Right kidney (tissue), 1 donor: ENCODE measurements at regions not wholly inside any gene's neighbourhood (a gene's known extent, or its start where the extent isn't known, plus 50 kb on each side); places are given as distances from the start of the nearest gene placed in this dataset.

ENCODE experiments used
- DNase-seq: peaks from one replicate; pipeline ENCODE4 v3.0.0-alpha.2; 2016

DNA sequence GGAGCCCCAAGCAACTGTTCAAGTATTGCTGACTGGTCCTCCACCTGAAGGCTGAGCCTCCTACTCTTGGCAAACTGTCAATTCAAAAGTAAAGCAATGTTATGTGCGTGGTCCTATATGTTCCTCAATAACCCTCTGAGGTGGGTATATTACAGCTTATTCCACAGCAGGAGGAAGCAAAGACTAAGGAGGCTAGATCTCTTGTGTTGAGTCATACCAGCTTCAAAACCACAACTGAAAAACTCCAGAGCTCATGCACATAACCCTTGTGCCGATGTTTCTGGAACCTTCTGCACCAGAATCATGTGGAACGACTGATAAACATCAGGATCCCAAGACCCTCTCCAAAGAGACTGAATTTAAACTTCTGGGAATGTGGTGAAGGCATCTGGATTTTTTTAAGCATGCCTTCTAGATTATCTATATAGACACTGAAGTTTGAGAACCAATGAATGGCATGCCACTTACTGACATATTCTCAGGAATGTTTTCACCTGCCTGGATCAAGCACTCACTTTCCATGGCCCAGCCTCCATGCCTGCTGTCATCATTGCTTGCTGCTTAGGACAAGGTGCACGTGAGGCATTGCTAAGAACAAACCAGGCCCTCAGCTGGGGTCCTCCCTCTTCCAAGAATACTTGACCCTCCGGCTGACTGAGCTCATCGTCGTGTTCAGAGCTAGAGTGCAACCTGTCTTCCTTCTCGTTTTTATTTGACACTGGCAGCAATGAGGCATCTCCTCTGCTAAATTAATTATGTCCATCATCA lies 194.7 kb downstream of the BCL11B start:
- no peak for DNase-seq

DNA sequence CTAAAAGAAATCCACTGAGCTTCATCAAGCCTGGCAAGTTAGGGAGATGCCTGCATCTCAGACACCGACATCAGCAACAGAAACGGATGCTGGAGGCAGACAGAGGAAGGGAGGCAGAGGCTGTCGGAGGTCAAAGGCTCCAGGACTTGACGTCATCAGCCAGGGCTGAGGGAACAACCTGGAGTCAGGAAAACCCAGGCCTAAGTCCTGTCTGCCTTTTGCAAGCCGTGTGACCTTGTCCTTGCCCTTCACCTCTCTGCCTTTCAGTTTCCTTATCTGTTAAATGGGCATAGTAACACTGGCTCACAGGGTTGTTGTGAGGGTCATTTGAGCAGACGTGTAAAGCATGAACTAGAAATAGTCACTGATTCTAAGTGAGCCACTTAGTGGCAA lies 194.2 kb downstream of the BCL11B start:
- DNase-seq = no peak

DNA sequence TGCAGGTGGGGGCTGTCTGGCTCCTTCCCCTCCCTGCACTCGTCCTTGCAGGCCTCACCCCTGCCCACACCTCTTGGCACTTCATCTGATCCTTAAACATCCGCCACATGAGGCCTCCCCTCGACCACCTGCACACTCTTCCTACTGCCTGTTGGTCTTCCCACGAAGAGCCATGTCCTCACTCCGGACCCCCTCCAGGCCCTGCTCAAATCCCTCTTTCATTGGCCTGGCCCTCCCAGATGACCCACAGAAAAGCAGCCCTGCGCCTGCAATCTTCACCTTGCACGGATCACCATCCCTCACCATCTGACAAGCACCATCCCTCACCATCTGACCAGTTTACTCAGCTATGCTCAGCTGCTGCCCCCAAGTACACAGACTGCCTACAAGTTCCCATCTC lies 193.6 kb downstream of the BCL11B start:
- no peak for DNase-seq

DNA sequence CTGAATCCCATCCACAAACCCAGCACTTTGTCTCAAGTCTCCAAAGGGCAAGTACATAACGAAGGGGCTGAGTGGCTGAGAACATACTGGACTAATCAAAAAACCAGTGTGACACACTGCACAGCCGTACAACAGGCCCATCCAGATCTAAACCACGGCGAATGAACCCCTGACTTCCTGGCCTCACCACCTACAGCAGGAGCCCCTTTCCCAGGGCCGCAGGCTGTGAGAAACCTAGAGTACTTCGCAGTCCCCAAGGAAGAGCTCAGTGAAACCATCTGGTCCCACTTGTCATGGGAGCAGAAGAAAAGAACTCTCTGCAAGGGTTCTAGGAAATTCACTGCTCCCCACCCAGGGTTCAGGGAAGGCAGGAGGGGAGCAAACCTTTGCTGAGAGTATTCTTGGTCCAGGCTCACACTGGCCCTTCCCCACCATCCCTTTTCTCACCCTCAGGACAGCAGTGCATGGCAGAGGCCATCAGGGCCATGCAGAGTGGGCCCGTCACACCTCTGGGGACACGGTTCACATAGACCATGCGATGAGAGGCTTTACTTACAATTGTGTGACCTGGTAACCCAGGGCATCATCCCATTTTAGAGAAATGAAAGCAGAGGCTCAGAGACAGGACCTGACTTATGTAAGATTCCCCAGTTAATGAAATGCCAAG lies 192.8 kb downstream of the BCL11B start:
- DNase-seq = no peak

DNA sequence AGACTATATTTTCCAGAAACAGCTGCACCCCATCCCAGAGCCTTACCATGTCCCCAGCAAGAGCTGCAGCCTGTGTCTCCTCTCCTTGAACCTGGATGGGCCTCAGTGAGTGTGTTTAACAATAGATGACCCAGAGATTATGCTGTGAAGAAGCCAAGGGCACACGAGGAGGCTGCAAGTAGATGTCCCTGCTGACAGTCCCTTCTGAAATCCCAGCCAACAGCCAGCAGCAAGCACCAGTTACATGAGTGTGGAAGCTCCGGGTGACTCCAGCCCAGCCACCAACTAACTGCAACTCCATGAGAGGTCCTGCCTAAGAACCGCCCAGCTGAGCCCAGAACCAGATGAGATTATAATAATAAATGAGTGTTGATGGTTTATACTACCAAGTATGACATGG lies 191.7 kb downstream of the BCL11B start:
- no peak for DNase-seq

DNA sequence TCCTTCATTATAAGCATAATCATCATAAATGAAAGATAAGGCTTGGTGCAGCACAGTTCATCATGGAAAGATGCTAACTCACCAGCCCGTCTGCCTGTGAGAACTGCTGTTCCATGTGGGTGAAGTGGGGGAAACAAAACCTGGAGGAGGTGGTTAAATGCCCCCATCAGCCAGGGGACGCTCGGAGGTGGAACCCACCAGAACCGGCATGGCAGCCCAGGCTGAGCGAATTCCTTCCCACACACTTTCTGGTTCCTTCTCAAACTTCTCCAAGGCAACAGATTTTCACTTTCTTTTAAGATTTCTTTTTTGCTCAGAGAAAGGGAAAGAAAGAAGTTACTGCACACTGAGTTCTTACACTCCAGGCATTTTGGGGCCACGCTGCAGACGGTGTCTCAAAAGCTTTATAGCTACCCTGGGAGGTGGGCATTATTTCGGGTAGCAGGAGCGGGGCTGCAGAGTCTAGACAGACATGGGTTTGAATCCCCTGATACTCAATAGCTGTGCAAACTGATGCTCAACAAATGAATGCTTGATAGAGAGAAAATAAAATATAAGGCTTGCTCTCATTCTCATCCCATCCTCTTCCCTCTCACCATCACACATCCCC lies 190.7 kb downstream of the BCL11B start:
- DNase-seq = no peak

DNA sequence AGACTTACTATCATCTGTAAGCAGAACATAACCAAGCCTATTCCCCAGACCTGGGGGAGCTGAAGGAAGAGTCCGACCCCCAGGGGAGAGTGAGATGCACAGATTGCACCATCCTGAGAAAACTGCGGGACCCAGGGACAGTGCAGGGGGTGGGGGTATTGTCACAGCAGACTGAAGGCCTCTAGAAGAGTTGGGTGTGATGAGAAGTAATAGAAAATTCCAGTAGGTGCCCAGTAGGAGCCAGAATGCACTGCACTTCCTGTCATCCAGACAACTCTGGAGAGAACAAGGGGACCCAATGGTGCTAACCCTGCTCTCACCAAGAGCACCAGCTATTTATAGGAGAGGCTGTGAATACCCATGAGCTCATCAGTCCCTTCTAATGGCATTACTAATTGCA lies 190.1 kb downstream of the BCL11B start:
- no peak for DNase-seq

DNA sequence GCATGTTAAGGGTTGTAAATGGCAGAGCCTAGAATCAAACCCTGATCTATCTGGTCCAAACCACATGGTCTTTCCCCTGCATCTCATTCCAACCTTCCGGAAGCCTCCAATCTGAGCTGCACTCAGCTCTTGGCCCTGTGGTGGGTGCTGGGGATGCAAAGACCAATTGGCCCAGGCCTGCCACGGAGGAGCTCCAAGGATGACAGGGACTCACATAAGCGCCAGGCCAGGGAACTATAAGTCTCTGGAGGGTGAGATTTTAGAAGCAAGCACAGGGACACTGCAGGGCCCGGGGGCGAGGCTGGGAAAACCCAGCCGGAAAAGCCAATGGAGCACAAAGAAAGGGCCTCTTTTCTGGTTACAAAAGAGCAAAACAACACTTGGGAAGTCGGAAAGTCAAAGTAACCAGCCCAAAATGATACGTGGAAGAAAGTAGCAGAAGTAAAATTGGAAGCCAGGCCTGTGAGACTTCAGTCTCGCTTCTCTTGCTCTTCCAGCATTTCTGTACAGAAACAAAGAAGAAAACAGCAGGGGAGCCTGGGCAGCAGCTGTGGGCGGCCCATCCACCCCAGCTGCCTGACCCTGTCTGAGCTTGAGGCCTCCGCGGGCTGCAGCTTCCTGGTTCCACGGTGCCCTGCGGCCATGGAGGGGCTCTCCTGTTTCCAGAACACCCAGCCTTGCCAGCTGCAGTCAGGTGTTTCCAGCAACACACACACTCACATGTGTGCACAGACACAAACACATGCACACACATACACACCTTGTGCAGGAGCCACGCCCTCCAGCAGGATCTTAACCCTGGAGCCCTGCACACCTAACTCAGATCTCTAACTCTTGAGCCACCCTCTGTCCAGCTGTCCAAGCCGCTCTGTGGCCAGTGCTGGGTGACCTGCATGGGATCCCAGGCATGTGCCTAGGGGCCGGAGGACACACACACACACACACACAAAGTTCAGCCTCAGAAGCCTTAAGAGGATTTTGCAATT lies 178.2 kb downstream of the BCL11B start:
- DNase-seq = peak; percentile 43

DNA sequence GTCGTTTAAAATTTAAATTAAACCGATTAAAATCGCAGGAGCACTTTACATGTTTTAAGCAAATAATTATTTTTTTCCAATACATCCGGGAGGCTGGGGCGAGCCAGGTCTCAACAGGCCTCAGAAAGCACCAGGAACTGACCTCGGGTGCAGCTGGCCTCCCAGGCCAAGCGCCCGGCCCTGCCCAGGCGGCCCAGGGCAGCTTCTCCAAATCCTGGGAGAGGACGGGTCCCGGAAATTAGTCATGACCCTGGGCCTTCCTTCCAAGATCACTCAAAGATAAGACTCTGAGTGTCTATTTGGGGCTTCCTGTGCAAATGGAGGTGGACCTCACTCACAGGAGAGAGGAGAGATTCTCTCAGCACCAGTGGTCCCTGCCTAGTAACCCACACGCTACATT lies 177.1 kb downstream of the BCL11B start:
- no peak for DNase-seq

DNA sequence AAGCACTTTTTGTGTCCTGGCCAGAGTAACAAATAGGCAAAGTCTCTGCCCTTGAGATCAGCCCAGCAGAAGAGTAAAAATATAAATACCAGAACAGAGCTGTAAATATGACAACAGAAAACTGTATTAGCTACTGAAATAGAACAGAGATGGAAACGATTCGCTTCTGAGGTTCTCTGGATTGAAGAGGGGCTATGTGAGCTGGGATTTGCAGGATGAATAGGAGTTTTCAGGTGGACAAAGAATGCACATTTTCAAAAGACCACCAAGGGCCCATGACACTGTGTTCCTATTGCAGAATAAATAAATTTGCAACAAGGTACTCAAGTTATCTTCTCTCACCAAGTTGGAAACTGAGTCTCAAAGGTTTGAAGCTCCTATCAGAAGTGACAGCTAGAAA lies 176.6 kb downstream of the BCL11B start:
- no peak for DNase-seq

DNA sequence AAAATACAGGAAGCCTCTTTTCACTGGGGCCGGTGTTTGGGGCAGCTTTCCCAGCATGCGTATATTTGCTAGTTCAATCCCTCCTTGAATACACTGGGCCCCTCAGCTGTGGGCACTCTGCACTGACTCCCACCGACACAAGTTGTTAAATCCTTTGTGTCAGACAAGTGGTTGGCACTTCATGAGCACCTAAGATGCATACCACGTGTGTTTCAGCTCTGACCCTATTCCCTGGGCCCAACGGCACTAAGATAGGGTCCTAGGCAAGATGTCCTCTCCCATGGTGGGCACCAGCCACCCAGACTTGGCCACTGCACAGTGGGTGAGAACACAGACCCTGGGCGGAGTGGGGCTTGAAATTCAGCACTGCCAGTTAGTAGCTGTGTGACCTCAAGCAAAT lies 173.8 kb downstream of the BCL11B start:
- DNase-seq = no peak

DNA sequence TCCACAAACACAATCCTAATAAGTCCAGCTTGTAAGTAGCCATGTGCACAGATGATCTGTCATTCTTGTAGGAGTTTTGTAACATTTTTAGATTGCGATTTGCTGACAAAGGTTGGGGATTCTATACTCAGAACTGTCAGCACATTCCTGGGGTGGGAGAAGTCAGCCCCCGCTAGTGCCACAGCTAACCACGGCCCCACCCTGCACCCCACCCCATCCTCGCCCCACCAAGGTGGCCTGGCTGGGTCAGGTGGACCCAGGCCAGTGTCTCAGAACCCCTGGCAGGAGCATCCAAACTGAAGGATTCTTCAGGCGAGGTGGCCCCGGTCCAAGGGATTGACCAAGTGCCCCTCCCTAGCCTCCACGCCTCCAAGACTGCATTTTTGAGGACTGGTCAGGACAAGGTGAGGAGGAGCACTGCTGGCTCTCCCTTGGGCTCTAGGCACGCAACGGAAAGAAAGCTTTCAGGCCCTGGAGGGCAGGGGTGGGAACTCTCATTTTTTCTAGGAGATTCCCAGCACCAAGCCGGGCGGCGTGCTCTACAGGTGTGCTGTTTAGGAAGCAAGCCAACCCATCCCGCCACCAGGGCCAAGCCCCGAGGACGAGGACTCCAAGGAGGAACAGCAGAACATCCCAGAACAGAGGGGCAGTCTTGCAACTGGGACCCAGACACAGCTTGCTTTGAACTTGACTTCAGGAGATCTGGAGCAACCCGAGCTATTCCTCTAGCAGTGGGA lies 172.8 kb downstream of the BCL11B start:
- no peak for DNase-seq

DNA sequence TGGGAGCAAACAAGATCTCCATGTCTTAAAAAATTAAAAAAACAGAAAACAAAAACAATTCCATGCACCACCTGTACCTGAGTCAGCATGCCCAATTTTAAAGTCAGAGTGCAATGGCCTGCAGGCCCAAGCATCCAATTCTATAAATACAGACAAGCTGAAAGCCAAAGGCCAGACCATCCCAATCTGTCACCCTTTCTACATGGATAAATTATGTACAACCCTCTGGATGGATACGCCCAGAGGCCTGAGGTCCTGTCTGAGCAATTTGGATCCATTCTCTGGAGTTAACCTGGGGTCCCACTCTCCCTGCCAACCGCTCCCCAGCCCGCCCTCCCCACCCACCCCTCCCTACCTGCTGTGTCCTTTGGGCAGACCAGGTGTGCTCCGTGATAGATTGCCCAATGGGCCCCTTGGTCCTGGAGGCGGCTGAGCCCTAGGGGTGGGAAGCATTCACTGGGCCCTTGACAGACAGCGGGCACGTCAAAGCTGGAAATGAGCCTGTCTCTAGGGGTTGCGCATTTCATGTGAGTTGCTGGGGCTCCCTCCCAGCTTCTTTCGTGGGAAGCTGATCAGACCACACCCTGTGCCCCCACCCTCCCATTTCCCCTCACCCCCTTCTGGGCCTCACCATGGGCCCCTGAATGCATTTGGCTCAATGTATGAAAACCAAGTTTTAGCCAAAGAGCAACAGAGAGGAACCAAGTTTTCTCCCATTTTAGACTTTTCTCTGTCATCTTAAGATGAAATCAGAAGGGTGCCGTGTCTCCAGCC lies 171.3 kb downstream of the BCL11B start:
- DNase-seq = no peak

DNA sequence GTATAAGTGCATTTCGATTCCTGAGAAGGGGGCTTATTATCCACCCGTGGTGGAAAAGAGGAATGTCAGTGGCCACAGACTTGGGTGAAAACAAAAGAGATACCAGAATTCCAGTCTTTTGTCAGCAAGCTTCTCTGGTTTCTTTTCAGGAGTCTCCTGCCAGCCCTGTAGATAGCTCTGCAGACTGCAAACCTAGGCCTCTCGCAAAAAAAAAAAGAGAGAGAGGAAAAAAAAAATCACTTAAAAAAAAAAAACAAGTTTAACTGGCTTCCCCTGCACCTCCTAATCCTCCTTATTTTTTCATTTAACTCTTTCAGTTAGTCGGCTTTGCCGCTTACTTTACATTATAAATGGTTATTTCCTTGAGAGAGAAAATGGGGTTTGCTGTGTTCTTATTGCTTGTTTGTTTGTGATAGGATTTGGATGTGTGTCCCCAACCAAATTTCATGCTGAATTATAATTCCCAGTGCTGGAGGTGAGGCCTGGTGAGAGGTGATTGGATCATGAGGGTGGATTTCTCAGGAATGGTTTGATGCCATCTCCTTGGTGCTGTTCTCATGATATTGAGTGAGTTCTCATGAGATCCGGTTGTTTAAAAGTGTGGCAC lies 170.0 kb downstream of the BCL11B start:
- no peak for DNase-seq

DNA sequence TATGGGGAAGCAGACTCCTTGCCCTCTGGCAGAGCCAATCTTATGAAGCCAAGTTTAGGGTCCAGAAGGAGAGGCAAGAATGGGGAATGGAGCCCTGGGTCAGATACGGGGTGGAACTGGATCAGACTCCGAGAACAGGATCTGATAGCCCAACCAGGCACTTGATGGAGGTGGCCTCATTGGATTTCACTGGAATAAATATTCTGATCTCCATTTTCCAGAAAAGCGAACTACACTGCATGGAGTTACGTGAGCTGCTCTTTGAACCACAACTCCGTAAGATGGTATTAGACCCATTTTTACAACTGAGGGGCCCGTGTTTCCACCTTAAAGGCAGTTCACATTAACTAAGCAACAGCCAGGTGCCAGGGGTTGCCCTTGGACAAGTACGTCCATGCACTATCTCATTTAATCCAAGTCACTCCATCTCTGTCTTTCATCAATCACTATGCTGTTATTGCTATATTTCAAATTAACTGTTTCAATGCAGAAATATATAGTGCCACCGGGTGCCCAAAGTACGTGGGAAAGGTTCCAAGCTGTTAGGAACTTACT lies 155.2 kb downstream of the BCL11B start:
- no peak for DNase-seq

DNA sequence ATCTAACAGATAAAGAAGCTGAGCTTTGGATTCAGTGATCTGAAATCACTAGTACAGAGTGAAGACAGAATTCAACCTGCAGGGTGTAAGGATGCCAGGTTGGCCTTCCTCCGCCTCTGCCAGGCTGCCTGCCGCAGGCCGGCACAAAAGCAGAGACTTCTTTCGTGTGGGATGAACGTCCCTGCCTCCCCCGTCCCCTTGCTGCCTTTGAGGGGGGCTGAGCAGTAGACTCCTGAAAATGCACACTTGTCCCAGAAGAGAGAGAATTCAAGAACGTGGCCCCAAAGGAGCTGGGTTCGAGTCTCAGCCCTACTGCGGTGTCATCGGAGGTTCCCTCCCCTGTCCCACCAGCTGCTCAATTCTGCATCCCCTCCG lies 154.3 kb downstream of the BCL11B start:
- DNase-seq = no peak

DNA sequence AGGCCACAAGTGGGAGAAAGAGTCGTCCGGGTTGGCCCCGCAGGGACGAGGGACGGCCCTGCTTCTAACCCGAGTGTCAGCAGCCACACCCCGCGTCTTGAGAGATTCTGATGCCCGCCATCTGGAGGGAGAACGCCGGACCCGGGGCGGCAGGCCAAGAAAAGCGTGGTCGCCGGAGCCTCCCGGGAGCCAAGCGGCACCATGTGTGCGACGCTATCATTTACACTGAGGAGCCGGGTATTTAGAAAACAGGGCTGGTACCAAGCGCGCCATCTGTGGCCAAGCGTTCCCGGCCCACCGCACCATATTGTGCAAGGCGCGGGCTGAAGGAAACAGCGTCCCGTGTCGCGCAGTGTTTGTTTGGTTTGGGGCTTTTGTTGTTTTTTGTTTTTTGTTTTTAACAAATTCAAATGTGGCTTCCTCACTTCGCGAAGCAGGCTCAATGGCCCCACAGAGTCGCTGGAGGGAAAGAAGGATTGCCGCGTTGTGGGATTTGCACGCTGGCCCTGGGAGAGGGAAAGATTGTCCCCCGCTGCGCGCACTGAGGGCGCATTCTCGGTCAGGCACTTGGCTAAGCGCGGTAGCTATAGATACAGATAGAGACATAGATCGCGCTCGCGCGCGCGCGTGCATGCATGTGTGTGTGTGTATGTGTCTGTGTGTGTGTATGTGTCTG lies 153.8 kb downstream of the BCL11B start:
- peak; percentile 52 for DNase-seq

DNA sequence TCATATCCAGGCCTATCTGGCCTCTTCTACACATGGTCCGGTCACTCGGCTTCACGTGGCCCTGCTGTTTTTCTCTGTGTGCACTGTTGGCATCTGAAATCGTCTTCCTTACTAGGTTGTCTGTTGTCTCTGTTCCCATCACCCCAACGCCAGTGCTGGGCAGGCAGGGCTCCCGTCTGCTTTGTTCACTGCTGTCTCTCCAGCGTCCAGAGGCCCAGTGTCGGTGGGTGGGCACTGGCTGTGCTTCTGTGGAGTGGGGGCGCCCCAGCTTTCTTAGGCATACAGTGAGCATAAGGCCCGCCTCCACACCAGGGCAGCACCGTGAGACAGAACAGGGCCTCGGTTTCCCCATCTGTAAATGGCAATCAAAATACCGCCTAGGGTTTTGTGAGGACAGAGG lies 153.1 kb downstream of the BCL11B start:
- no peak for DNase-seq
